Loucy (cell line): ENCODE measurements at regions not wholly inside any gene's neighbourhood (a gene's known extent, or its start where the extent isn't known, plus 50 kb on each side); places are given as distances from the start of the nearest gene placed in this dataset.

Experiments used
- CTCF ChIP-seq: fragments of 200-600 bp; sonication (generic); conservative IDR thresholded peaks from 2 replicates; pipeline ENCODE4 v1.5.1; 2014; ENCODE audit warnings: mild to moderate bottlenecking, antibody characterized with exemption, low read length
- EZH2phosphoT487 ChIP-seq: fragments of 200-600 bp; IDR thresholded peaks from 2 replicates; pipeline ENCODE4 v1.6.1; 2018; ENCODE audit warnings: antibody characterized with exemption, mild to moderate bottlenecking, moderate library complexity, borderline replicate concordance

- no peak for TF ChIP-seq CTCF
- no peak for TF ChIP-seq EZH2phosphoT487
These were observed 273.7 kb downstream of the PTTG2 start for GRCh38 chr4:38233727-38234480.
